Panc1 (cell line): ENCODE measurements at regions not wholly inside any gene's neighbourhood (a gene's known extent, or its start where the extent isn't known, plus 50 kb on each side); places are given as distances from the start of the nearest gene placed in this dataset.

Experiments used
- ATAC-seq: fragments of 200-7000 bp; cut with Tn5 transposase; 2 replicates; pipeline ENCODE4 v1.9.1; 2020; ENCODE audit warnings: mild to moderate bottlenecking, moderate library complexity
- BruUV-seq: library from RNA; stranded (reverse); fragments of 400-500 nt; replicated peaks from 2 replicates; lab custom pipeline; 2021; lab: Mats Ljungman, UMichigan
- CTCF ChIA-PET: fragments of 300-600 bp; sonication (Branson Sonifier 250); formaldehyde crosslinking; loops from one replicate; lab custom pipeline; 2022; ENCODE audit warnings: antibody characterized with exemption; lab: Charles Lee
- POLR2A ChIA-PET: fragments of 300-600 bp; sonication (Branson Sonifier 250); formaldehyde crosslinking; loops from one replicate; lab custom pipeline; 2022; ENCODE audit warnings: antibody characterized with exemption; lab: Charles Lee
- DNase-seq: peaks from one replicate; pipeline ENCODE4 v3.0.0-alpha.2; 2010; ENCODE audit warnings: low read depth, low spot score
- H3K27ac ChIP-seq: 2 replicates; pipeline ENCODE4 v1.5.1; 2011; ENCODE audit warnings: mild to moderate bottlenecking, low read length, inconsistent platforms
- H3K27me3 ChIP-seq: fragments of 200-500 bp; sonication (Bioruptor generic); 2 replicates; pipeline ENCODE4 v1.6.0; 2014; ENCODE audit warnings: low read length, inconsistent platforms; ENCODE audit not compliant: control insufficient read depth, insufficient read depth
- H3K36me3 ChIP-seq: fragments of 200-500 bp; sonication (Bioruptor generic); 2 replicates; pipeline ENCODE4 v1.5.1; 2014; ENCODE audit warnings: inconsistent platforms, mild to moderate bottlenecking, low read length, moderate library complexity; ENCODE audit not compliant: control insufficient read depth, insufficient read depth
- H3K4me1 ChIP-seq: 2 replicates; pipeline ENCODE4 v1.5.1; 2011; ENCODE audit warnings: inconsistent platforms, mild to moderate bottlenecking, low read length, moderate library complexity; ENCODE audit not compliant: control insufficient read depth, insufficient read depth
- H3K4me3 ChIP-seq, 2 experiments: 2 replicates each; pipeline ENCODE4 v1.5.1; 2011 to 2012; ENCODE audit warnings: low read depth in 2 of 2, low read length in 2 of 2, mild to moderate bottlenecking in 2 of 2, inconsistent platforms in 1 of 2, moderate library complexity in 1 of 2
- H3K9me3 ChIP-seq: fragments of 200-500 bp; sonication (Bioruptor generic); 2 replicates; pipeline ENCODE4 v1.5.1; 2014; ENCODE audit warnings: low read depth, mild to moderate bottlenecking, inconsistent platforms, low read length, moderate library complexity; ENCODE audit not compliant: control insufficient read depth, insufficient read depth
- POLR2AphosphoS5 ChIP-seq: IDR thresholded peaks from 2 replicates; pipeline ENCODE4 v1.6.1; 2012; ENCODE audit warnings: mild to moderate bottlenecking, low read depth, low read length, moderate library complexity
- REST ChIP-seq, 2 experiments: IDR thresholded peaks; 2 replicates each; pipeline ENCODE4 v1.6.1; 2011 to 2012; ENCODE audit warnings: low read depth in 2 of 2, control low read depth in 1 of 2, low read length in 1 of 2, mild to moderate bottlenecking in 1 of 2, moderate library complexity in 1 of 2; ENCODE audit not compliant: insufficient read depth in 1 of 2
- SIN3A ChIP-seq: IDR thresholded peaks from 2 replicates; pipeline ENCODE4 v1.6.1; 2012; ENCODE audit warnings: low read depth, mild to moderate bottlenecking, low read length, moderate library complexity, borderline replicate concordance; ENCODE audit not compliant: insufficient read depth
- TCF7L2 ChIP-seq: IDR thresholded peaks from 2 replicates; pipeline ENCODE4 v1.6.1; 2011; ENCODE audit warnings: mild to moderate bottlenecking, low read depth, low read length, inconsistent platforms
- in situ Hi-C: cut with HindIII; loops from 2 replicates; pipeline ENCODE4 v1.10.0; 2016; ENCODE audit warnings: low sequenced_read_pairs, low pct_unique_long_range_greater_than_20kb
- intact Hi-C: fragments of 100-400 bp; cut with micrococcal nuclease; formaldehyde crosslinking; loops from one replicate; pipeline ENCODE4 v1.10.0; 2022; ENCODE audit not compliant: unreplicated experiment
- TF ChIP-seq, protein P1 (sequence below): fragments of 450-650 bp; IDR thresholded peaks from 2 replicates; pipeline ENCODE4 v1.5.1; 2017; ENCODE audit warnings: mild to moderate bottlenecking

- intact Hi-C loops (no loop called here), in situ Hi-C loops (no loop called here)
- Histone ChIP-seq H3K4me1 (no peaks in the 10 kb centered on the region), H3K27ac (no peak overlapping the region), H3K36me3 (no peaks in the 10 kb centered on the region), H3K27me3 (no peaks in the 10 kb centered on the region), H3K4me3 (no peak overlapping the region), H3K9me3 (no peaks in the 10 kb centered on the region)
- BruUV-seq, result no TSS peak
- DNase-seq, result no peak
- ATAC-seq, result no peak
- no peak for TF ChIP-seq REST (IDR thresholded peaks at IDR 0.05; ENCODE audit: insufficient read depth in 1 of 2, low read depth in 2 of 2, low read length in 1 of 2)
- TF ChIP-seq POLR2AphosphoS5, result no peak
- no peak for TF ChIP-seq SIN3A
- TF ChIP-seq, protein P1, sequence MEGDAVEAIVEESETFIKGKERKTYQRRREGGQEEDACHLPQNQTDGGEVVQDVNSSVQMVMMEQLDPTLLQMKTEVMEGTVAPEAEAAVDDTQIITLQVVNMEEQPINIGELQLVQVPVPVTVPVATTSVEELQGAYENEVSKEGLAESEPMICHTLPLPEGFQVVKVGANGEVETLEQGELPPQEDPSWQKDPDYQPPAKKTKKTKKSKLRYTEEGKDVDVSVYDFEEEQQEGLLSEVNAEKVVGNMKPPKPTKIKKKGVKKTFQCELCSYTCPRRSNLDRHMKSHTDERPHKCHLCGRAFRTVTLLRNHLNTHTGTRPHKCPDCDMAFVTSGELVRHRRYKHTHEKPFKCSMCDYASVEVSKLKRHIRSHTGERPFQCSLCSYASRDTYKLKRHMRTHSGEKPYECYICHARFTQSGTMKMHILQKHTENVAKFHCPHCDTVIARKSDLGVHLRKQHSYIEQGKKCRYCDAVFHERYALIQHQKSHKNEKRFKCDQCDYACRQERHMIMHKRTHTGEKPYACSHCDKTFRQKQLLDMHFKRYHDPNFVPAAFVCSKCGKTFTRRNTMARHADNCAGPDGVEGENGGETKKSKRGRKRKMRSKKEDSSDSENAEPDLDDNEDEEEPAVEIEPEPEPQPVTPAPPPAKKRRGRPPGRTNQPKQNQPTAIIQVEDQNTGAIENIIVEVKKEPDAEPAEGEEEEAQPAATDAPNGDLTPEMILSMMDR, result no peak
- no peak for TF ChIP-seq TCF7L2
- CTCF ChIA-PET, result no interaction called here
- POLR2A ChIA-PET, result no interaction called here
These were observed 307.7 kb upstream of the COL3A1 start for GRCh38 chr2:188666503-188666902.

DNA sequence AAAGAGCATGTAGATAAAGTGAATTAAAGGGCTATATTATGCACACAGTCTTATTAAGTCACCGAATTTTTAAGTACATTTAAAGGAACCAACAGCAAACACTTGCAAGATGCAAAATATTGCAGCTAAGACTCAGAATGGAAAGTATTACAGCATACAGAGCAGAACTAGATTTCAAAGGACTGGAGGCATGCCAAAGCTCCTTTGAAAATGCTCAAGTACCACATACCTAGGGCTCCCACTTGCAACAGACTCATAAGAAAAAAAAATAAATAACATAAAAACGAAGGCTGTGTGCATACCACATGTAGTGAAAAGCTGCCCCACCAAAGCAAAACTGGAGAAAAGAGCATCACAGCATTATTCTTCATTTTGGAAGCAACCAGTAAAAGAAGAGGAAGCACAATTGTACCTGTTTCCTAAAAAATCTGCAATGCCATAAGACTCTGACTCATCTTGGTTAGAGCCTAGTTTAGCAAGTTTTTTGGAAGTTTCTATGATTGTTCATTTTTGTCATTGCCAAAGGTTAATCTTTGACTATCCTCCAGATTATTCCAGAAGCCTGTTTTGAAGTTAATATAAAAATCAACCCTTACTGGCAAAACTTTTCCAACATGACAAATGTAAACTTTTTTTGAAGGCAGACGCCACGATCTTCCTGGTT is 306.0 kb upstream of the COL3A1 start:
- POLR2A ChIA-PET, result no interaction called here
- no TSS peak for BruUV-seq

More for the DNA sequence above, 306.0 kb upstream of the COL3A1 start:
- DNase-seq (no peak), ATAC-seq (no peak)
- H3K27ac ChIP-seq, result no peak overlapping the region
- no peak overlapping the region for H3K4me3 ChIP-seq
- in situ Hi-C loops, result no loop called here
- intact Hi-C loops, result no loop called here
- CTCF ChIA-PET, result no interaction called here
- H3K9me3 ChIP-seq, result no peaks in the 10 kb centered on the region
- TF ChIP-seq REST (IDR thresholded peaks at IDR 0.05; ENCODE audit: insufficient read depth in 1 of 2, low read depth in 2 of 2, low read length in 1 of 2) (no peak), SIN3A (no peak), TCF7L2 (no peak), POLR2AphosphoS5 (no peak)
- TF ChIP-seq, protein P1, result no peak
- no peaks in the 10 kb centered on the region for H3K36me3 ChIP-seq
- no peaks in the 10 kb centered on the region for H3K27me3 ChIP-seq
- no peaks in the 10 kb centered on the region for H3K4me1 ChIP-seq
